Myocyte (in vitro differentiated cells): ENCODE measurements at regions not wholly inside any gene's neighbourhood (a gene's known extent, or its start where the extent isn't known, plus 50 kb on each side); places are given as distances from the start of the nearest gene placed in this dataset.
A peak's percentile ranks its signal among the peaks of the same experiment; 100 is the strongest.
"Not testable (repeated sequence)": the region's sequence is repeated elsewhere in the genome, so short reads cannot be mapped to it uniquely, and the experiment has no call there.

ENCODE experiments used
- DNase-seq: peaks from one replicate; pipeline ENCODE4 v3.0.0-alpha.2; 2012; ENCODE audit warnings: low read depth

- peak; percentile 78 for DNase-seq
Measured at GRCh38 chr7:50920031-50920635, 137.4 kb upstream of the GRB10 start.

DNA sequence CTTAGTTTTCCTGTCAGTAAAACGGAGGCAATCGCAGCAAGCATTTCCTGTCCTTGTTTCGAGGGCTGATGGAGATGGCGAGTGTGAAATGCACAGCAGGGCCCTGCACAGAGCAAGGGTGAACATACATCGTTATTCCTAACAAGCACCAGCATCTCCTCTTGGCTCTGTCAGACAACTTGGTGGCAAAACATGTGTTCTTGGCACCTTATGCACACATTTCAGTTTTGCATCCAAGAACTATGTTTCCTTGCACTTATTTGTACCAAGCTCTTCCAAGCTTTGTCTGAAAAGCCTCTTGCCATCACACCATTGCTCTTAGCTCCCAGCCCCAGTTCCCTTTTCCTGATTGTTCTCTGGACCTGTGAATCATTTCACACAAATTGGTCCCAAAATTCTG lies 132.9 kb upstream of the GRB10 start:
- DNase-seq: no peak

DNA sequence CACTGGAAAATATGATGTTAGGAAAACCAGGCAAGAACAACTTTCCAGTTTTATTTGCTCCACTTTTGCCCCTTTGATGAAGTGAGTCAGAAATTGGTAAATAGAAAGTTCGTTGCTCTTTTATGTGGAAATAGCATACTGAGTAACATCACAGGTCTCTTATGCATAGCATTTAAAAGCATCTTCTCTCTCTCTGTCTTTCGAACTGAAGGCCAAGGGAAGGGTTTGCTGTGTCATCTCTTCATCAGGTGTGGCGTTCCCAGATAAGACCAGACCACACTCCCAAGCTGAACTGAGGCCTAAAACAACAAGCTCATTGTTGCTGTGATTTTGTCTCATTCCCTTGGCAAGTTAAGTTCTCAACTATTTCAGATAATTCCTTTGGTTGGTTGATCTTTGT lies 131.8 kb upstream of the GRB10 start:
- no peak for DNase-seq

GRCh38 chr7:50908628-50909290 lies 126.1 kb upstream of the GRB10 start:
- no peak for DNase-seq

DNA sequence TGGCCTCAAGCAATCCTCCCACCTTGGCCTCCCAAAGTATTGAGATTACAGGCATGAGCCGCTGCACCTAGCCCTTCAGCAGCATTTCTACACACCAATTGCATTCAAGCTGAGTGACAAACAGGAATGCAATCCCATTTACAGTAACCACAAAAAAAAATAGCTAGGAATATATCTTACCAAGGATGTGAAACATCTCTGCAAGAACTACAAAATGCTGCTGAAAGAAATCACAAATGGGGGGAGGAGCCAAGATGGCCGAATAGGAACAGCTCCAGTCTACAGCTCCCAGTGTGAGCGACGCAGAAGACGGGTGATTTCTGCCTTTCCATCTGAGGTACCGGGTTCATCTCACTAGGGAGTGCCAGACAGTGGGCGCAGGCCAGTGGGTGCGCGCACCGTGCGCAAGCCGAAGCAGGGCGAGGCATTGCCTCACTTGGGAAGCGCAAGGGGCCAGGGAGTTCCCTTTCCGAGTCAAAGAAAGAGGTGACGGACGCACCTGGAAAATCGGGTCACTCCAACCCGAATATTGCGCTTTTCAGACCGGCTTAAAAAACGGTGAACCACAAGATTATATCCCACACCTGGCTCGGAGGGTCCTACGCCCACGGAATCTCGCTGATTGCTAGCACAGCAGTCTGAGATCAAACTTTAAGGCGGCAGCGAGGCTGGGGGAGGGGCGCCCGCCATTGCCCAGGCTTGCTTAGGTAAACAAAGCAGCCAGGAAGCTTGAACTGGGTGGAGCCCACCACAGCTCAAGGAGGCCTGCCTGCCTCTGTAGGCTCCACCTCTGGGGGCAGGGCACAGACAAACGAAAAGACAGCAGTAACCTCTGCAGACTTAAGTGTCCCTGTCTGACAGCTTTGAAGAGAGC lies 116.1 kb upstream of the GRB10 start:
- DNase-seq: not testable (repeated sequence)

DNA sequence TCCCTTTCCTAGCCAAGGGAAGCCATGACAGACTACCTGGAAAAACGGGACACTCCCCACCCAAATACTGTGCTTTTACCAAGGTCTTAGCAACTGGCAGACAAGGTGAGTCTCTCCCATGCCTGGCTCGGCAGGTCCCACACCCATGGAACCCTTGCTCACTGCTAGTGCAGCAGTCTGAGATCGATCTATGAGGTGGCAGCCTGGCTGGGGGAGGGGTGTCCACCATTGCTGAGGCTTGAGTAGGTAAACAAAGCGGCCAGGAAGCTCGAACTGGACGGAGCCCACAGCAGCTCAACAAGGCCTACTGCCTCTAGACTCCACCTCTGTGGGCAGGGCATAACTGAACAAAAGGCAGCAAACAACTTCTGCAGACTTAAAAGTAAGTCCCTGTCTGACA lies 104.4 kb upstream of the GRB10 start:
- DNase-seq: not testable (repeated sequence)

GRCh38 chr7:50872437-50872836 lies 89.7 kb upstream of the GRB10 start:
- no peak for DNase-seq

DNA sequence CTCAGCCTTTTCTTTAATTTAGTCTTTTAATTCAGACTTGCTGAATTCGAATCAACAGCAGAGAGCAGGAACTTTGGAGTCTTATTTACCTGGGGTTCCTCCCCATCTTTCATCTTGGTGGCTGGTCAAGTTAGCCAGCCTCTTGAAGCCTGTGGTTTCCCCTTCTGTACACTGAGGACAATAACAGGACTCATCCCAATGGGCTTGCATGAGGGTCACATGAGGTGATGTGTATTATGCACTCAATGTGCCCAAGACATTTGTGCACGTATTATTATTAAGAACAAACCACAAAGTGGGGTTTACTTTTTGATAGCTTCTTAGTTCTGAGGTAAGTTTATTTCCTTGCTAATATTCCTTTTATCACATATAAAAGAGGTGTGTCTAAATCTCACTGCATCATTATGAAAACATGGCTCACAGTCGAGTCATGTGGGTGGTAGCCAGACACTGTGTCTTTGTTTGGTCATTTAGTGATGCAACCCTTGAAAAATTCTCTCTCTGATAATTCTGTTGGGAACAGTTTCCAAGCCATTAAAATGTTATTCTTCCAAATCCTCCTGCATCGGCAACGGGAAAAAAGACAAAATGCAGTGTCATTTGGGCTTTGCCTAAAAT lies 86.5 kb upstream of the GRB10 start:
- peak; percentile 75 for DNase-seq

- no peak for DNase-seq
Measured at GRCh38 chr7:50868426-50869100, 85.9 kb upstream of the GRB10 start.

DNA sequence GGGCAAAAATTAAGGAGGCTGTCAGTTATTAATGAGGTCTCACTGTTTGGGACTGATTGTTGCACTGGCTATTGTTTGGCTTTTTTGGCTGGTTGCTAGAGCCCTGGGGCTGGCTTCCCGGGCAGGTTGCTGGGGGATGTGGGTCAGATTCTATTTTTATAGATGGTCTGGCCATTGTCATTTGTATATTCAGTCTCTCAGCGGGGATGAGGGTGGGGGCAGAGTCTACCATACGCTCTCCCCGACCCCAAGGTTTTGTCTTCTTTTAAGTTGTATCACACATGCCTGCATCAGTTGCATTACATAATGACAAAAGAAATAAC lies 84.3 kb upstream of the GRB10 start:
- peak; percentile 21 for DNase-seq

DNA sequence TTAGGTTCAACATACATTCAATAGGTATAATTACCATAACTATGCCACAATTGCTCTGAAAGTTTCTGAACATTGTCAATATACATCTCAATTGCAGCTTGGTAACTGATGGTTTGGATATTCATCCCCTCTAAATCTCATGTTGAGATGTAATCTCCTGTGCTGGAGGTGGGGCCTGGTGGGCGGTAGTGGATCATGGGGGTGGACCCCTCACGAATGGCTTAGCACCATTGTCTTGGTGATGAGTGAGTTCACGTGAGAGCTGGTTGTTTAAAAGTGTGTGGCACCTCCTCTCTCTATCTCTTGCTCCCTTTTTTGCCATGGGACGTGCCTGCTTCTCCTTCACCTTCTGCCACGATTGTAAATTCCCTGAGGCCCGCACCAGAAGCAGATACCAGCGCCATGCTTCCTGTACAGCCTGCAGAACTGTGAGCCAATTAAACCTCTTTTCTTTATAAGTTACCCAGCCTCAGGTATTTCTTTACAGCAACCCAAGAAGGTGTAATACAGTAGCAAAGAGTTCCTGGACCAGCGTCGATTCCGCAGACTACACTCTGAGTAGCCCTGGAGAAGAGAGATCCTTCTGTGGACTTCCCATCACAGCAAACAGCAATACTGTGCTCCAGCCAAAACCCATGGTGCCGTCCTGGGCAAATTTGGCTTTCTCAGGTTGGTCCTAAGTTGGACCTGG lies 83.8 kb upstream of the GRB10 start:
- no peak for DNase-seq

DNA sequence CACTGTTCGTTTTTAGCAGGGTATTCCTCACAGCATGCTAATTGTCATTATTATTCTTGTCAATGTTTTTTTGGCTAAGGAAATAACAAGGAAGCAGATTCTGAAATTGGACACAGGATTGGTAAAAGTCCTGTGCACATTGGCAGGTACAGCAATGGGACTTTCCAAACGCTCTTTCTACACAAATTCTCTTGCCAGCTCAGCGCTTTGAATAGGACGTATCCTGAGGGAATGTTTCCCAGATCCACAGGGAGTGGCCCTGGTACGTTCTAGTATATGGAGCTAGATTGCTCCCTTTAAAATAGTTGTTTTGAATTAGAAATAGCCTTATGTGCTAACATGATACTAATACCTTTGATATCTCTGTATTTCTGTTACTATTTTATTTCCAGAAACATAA lies 82.8 kb upstream of the GRB10 start:
- no peak for DNase-seq

DNA sequence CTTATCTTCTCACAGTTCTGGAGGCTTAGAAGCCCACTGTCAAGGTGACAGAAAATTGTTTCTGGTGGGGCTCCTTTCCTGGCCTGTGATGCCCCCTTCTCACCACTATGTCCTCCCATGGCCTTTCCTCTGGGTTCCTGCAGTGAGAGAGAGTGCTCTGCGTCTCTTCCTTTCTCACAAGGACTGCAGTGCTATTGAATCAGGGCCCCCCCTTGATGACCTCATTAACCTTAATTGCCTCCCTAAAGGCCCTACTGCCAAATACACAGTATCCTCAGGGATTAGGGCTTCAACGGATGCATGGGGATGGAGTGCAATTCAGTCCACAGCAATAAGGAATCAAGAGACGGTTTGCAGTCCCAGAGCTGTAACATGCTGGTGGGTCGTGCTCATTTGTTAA lies 82.0 kb upstream of the GRB10 start:
- no peak for DNase-seq

- no peak for DNase-seq
Measured at GRCh38 chr7:50863053-50863452, 80.4 kb upstream of the GRB10 start.

DNA sequence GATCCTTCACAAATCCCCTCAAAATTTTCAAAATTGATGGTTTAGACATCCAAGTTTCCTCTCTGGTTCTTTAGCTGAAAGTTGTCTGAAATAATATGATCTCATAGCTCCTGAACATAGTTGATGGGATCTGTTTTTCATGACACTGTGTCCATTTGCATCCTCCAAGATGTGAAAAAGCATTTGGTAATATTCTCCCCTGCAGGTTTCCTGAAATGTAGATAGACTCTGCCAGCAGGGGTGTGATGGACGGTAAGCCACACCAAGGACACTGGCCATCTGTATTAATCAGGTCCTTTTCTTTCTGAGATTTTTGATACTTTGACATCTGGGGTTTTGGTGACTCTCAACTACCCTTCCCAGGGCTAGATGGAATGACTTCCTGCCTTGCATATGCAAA lies 79.6 kb upstream of the GRB10 start:
- no peak for DNase-seq

DNA sequence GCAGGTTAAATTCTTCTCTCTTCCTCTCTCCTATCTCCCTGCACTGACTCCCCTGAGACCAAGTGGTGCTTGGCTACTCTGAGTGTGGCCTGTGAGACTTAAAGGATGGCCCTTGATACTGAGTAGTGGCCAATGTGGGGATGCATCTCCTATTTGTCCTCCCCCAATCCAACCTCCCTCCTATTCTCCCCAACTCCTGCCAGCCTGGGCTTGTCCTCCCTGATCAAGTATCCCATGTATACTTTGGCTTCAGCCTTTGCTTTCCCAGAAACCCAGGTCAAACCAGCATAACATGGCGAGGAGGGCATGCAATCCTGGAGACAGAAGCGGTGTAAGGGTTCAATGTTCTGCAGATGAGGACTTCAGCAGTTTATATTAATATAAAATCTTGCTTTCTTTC lies 77.9 kb upstream of the GRB10 start:
- DNase-seq: no peak

- no peak for DNase-seq
Measured at GRCh38 chr7:50860174-50860573, 77.5 kb upstream of the GRB10 start.

DNA sequence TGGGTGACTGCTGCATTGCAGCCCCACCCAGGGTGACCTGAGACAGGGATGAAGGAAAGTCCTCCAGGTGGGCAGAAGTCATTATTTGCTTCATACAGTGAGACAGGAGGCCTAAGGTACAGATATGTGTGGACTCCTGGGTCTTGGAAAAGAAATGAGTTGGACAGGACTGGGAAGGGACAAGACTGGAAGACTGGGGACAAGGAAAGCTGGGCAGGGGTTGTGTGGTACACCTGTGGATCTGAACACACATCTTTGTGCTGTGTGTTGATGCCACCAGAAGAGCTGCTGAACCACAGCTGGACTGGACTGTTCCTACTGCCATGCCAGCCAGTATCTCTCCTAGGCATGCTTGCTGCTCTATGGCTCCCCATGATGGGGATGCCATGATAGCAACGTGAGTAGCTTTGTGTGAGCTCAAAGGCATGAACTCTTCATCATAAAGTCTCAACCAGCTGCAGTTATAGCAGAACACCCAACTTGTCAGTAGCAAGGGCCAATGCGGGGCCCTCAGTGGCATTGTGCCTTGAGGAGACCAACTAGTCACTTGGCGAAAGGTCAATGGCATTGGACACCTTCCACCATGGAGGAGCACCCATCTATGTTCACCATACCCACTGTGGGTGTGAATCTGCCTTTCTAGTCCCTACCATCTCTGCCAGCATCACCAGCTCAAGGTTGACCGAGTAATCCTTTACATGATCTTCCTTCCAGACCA lies 76.0 kb upstream of the GRB10 start:
- no peak for DNase-seq

DNA sequence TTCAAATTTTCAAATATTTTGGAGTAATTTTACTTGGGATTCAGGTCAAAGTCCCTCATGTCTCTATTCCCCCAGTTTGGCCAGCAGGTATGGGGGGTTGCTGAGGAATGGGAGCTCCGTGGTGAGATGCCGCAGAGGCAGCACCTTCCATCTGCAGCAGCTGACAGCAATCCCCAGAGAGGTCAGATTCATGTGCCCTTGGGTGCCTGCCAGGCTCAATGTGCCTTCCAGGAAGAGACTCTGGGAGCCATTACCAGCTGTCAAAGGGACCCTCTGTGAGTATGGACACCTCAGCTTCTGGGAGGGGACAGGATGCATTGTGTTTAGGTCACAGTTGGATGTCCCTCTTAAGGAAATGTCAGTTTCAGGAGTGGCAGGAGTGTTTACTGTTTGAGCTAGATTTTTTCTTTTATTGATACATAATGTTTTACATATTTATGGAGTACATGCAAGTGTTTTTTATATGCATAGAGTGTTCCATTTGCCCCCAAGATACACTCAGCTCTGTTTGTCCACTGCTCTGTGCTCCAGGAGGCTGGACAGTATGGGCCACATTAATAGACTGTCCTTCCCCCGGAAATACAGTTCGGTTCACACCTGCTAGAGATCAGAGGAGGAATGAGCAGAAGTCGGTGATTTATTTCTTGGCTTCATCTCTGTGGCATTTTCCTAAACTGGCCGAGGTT lies 75.3 kb upstream of the GRB10 start:
- DNase-seq: peak; percentile 85

DNA sequence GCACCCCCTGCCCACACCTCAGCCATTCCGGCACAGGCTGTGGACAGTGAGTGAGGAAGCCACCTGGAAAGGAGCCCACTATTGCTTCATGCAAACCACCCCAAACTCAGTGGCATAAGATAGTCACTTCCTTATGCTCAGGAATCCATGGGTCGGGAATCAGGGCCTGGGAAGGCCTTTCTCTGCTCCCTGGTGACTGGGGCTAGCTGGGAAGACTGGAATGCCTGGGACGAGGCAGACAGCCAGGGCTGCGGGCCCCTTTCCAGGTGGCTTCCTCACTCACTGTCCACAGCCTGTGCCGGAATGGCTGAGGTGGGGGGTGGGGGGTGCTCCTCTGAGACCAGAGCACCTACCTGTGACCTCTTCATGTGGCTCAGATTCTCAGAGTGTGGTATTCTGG lies 74.1 kb upstream of the GRB10 start:
- no peak for DNase-seq
